HG02678 (cell line): ENCODE measurements at regions not wholly inside any gene's neighbourhood (a gene's known extent, or its start where the extent isn't known, plus 50 kb on each side); places are given as distances from the start of the nearest gene placed in this dataset.

Experiments used
- ATAC-seq: cut with Tn5 transposase; IDR thresholded peaks from one replicate; pipeline ENCODE4 v1.9.1; 2021; ENCODE audit warnings: mild to moderate bottlenecking, moderate library complexity; ENCODE audit not compliant: unreplicated experiment

DNA sequence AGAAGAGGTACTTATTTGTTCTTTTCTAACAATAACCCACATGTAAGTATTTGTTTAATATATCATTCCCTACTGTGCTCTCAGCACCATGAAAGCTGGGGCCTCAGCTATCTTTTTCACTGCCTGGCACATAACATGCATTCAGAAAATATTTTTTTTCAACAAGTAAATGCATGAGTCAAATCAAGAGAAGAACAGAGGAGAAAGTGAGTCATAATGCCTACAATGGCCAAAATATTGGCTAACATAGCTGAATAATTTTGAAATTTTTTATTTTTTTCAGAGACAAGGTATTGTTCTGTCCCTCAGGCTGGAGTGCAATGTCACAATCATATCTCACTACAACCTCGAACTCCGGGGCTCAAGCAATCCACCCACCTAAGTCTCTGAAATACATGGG lies 252.2 kb upstream of the ADAMTS5 start:
- ATAC-seq, result no peak

DNA sequence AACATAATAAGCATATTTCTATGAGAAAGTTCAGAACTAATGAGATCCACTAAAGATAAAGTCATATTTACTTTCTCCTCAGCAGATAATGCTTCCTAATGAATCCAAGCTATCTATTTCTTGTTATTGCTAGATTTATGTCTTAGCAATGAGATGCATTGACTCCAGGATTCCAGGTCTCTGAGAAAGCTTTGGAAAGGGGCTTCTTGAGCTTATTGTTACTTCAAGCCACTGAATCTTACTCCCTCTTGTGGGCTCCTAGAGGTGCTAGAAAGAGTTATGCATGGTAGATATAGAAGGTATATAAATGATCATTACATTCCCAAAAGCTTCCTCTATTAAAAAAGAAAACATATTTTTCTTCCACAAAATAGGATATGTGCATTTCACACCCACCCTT lies 246.4 kb upstream of the ADAMTS5 start:
- no peak for ATAC-seq

DNA sequence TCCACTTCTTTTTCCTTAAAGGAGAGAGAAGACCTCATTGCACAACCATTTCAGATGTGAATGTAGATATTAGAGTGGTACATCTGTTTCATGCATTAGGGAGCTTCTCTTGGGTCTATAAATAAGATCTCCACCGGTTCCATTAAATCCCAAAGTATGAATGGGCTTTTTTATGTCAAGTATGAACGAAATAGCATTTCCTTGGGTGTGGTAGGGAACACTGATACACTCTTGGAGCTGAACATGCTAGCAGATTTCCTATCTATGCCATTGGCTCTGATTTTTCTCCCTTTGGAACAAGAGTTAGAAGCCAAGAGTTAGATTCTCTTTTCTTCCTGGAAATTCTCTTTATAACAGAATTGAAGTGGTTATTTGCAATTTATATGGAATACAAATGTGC lies 245.6 kb upstream of the ADAMTS5 start:
- no peak for ATAC-seq

DNA sequence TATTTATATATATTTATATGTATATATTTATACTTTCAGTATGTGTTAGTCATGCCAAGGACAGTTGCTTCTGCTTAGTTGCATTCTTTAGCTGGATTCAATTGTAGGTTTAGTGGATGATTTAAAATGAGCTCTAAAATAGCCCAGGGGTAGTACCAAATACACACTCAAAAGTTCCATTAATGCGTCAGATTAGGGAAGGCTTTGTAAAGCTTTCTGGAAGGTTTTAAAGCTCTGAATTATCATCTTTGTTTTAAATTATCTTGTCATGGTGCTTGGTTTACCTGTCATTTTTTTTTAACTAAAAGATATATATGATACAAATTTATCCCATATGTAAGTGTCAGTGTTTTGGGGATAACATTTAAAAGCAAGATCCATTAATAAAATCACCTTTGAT lies 242.7 kb upstream of the ADAMTS5 start:
- ATAC-seq, result no peak

DNA sequence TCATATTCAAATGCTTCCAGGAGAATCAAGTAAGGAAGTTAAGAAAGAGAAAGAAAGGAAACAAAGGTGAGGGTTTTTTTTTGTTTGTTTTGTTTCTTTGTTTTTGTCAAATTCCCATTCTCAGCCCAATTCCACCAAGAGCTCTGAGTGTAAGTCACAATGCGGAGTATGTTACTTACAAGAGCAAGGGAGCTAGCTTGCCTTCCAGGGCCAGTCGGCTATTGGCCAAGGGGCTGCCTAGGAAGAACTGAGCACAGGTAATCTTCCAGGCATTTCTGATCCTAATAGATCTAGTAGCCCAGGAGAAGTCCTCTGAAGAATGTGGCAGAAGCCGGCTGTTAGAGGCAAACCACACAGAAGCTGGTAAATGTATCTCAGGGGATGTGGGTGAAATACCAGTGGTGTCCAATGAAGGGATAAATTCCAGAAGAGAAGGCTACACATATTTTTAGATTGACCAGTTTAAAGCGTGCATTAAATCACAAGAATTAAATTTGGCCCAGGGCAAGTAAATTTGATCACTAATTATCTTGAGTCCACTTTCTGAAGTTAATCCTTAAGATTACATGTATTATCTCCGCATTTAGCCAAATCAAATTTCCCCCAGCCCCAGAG lies 239.6 kb upstream of the ADAMTS5 start:
- ATAC-seq, result no peak

DNA sequence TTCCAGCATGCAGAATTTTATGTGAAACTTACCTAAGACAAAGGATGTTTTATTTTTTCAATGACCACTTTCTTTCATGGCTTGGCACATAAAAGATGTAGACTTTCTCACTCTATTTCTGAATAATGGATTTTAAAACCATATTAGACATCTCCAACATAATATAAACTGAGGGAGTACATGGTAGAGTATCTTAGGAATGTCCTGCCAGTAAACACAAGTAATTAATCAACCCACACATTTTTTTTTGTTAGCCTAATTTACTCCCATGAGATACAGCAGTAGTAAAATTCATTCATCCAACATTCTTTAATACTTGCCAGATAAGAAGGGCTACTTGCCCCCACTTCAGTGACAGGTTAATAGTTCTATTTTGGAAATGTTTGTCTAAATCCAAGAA lies 235.4 kb upstream of the ADAMTS5 start:
- no peak for ATAC-seq

DNA sequence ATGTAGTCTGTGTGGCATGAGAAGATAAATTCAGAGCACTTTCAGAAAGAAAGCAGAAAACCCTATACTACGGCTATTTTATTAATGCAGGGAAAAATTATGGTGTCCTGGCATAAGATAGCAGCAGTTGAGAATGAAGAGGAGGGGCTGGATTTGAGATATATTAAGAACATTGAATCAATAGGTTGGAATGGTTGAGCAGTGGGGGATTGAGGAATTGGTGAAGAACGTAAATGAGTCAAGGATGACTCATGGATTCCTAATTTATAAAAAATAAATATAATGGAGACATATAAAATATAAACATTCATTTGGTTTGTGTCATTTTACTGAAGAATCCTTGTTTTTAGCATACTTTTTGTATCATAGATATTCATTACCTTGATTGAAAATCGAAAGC lies 234.3 kb upstream of the ADAMTS5 start:
- no peak for ATAC-seq

DNA sequence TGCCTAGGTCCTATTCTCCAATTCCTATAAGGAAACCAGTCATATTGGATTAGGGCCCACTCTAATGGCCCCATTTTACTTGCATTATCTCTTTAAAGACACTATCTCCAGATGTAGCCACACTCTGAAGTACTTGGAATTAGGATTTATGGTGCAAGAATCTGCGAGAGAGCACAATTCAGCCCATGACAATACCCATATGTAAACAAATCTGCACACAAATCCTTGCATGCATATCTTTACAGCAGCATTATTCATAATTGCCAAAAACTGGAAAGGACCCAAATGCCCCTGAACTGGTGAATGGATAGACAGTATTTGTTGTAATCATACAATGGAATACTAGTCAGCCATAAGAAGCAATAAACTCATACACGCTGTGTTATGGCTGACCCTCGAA lies 229.8 kb upstream of the ADAMTS5 start:
- no peak for ATAC-seq

DNA sequence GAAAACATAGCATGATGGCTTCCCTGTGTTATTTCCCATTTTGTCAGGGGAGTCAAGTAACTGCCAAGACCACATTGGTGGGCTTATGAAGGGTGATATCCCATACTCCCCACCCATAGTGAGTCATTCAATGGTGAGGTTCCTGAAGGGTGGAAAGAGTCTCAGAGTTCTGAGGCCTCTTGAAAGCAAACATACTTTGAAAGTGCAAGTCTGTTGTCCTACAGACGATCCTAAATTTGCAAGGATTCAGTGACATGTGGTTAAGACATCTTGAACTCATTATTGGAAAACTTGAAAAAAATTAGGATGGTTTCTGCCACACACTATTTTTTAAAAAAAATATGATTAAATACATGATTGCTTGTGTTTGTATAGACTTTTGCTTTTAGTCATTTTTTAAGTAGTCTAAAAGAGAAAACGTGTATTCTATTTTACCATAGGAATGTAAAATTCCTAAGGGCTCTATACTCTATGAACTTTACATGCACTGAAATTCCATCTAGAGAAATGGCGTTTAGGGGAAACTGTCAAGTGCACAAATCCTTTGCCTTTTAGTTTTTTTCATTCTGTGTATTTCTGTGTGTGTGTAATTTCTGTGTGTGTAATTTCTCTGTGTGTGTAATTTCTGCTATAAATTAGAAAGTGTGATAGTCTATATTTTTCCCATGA lies 225.5 kb upstream of the ADAMTS5 start:
- no peak for ATAC-seq

DNA sequence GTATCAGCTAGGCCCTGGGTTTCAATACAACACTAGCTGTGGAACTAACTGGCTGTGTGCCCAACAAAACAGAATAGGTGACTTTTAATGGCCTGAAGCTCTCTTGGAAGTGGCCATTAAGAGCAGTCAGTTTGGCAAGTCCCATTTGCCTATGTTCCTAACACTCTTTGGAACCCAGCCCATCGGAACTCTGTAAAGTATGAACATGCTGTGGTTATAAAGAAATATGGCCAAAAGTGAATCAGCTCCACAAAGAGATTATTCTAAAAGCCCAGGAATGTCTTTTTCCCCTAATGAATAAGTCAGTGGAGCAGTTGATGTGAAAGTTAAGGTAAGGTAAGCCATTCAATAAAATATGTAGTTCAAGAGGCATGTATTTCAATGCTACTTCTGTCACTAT lies 223.7 kb upstream of the ADAMTS5 start:
- ATAC-seq, result no peak

DNA sequence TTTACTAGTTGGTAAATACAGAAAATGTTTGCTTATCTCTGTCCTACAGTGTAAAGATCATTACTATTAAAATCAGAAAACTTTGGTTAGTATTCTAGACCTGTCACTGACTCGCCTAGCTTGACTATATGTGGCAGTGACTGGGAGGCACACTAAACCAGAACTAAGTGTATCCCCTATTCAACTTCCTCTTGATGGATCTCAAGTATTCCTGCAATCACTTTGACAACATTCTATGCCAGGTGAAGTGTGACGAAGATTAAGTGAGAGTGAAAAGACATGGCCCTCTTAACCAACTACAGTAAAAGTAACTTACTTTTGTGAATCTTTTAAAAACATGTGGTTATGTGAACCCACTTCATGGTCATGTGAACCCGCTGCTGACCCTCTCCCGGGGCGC lies 223.0 kb upstream of the ADAMTS5 start:
- no peak for ATAC-seq

DNA sequence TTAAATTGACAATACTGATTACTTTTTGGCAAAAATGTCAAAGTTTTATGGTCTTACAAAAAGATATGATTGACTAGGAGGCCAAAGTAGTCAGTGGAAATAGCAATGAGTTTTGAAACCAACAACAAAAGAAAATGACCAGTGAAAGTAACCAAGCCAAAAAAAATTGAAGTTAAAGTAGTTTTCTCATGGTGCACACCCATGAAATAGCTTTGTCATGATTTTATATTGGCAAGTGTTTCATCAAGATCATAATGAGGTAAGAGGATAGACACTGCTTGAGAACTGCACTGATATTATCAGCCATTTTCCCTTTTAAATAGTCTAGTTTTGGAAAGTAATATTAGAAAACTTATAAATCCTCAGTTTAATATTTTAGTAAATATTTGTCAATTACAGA lies 206.2 kb upstream of the ADAMTS5 start:
- no peak for ATAC-seq

DNA sequence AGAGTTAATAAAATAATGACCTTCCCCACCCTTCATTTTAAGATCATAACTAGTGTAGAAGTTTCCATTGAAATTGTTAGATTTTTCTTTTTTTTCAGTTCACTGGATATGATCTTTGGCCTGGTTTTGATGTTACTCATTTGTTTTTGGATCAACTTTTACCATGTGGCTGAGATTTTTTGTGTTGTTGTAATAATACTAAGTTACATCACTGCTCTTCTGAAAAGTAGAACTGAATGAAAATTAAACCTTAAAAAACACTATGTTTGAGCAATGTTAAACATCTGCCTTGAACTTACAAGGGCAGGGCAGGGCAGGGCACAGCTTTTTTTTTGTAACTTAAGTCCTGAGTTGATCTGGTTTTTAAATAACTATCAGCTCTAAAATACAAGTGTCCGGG lies 204.8 kb upstream of the ADAMTS5 start:
- ATAC-seq, result no peak

DNA sequence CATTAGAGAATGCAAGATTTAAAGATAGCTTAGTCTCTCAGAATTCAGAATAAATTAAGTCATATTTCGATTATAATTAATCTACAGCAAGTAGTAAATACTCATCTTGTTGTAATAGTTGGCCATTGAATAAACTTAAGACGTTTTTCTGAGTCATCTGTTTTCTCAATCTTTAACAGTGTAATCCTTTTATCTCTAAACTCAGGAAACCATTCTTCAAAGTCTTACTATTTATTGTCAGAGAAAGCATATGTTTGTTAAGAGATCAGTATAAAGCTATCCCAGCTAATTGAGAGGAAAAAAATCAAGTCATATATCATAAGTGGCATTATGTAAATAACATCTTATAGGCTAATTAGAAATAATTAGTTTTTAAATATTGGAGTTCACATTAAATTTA lies 201.2 kb upstream of the ADAMTS5 start:
- no peak for ATAC-seq

DNA sequence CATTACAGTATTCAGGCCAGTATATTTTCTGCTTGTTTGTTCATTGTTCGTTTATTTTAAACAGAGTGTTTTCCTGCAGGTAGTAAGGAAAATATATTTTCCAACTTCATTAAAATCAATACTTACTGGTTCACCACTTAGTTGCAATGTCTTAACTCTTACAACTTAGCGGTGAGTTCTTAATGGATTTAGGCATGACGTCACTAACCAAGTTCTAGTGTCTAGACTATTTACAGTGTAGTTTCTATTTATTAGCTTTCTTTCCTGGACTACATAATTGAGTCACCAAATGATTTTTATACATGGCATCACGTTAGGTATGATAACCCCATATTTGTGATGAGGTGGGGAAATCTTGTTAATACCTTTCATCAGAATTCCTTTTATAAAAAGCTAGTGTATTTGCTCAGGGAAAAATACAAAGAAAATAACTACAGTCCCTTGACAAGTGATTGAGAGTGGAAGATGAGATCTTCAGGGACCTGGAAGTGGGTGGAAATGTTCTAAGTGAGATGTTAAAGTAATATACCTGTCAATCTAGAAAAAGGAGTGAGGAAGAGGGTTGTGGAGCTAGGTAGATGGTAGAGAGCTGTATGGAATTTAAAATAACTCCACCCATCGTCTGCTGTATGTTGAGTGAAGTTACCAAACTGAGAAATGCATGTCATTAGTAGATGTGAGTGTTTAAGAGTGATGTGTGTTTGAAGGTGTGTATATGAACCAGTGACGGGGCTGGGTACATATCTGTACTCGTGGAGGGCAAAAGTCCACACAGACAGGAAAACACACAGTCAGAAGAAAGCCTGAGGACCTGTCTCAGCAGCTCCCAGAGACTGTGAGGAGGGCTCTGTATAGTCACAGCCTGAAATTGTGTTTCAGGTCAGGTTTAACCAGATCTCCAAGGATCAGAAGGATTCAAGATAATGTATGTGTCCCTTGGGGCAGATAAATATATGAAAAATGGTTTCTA lies 197.6 kb upstream of the ADAMTS5 start:
- no peak for ATAC-seq

DNA sequence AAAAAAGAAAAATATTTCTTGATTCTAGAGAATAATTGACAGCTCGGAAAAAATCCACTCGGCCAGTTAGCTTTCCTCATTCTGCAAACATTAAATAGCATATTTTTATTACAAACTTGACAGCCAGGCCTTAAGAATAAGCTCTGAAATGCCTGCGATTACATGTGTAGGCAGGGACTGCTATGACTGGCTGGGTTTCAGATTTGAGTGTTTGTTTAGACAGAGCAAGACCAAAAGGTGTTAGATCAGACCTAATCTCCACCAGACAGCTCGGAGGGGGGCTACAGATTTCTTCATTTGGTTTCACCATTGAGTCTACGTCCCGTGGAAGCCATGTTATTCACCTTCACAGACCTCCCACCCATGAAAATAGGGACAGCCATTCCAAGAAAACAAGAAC lies 192.1 kb upstream of the ADAMTS5 start:
- no peak for ATAC-seq

DNA sequence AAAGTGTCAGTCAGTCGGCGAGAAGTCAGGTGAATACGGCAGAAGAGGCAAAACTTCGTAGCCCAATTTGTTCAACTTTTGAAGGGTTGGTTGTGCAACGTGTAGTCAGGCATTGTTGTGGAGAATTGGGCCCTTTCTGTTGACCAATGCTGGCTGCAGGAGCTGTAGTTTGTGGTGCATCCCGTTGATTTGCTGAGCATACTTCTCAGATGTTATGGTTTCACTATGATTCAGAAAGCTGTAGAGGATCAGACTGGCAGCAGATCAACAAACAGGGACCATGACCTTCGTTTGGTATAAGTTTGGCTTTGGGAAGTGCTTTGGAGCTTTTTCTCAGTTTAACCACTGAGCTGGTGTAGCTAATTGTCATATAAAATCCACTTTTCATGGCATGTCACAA lies 190.2 kb upstream of the ADAMTS5 start:
- ATAC-seq, result no peak

DNA sequence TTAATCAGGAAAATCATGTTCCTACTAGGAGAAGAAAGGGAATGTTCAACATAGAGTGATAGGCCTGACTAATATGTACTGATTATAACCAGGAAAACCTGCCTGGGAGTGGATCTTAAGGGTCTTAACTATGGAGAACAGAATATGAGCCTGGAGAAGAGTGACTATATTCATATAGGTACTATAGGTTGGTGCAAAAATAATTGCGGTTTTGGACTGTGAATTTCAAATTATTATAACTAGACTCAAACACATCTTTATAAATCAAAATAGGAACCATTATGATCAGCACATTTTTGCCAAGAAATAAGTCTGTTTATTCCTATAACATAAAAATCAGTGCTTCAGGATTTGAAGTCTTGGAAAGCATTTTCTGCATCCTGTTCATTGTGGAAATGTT lies 189.8 kb upstream of the ADAMTS5 start:
- ATAC-seq, result no peak

DNA sequence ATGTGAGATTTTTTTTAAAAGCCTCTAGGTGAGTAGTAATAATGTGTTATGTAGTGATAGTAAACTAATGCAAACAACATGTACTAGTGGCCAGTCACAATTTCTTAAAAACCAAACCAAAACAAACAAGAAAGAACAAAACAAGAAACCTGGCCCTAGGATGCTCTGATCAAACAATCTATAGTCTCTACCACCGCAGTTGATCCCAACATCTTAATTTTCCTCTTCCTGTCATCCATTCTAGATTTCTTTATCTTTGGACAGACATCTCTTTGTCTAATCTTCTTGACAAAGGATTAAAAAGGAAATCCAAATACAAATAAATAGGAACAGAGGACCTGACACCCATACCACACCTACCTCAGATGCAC lies 188.2 kb upstream of the ADAMTS5 start:
- no peak for ATAC-seq

DNA sequence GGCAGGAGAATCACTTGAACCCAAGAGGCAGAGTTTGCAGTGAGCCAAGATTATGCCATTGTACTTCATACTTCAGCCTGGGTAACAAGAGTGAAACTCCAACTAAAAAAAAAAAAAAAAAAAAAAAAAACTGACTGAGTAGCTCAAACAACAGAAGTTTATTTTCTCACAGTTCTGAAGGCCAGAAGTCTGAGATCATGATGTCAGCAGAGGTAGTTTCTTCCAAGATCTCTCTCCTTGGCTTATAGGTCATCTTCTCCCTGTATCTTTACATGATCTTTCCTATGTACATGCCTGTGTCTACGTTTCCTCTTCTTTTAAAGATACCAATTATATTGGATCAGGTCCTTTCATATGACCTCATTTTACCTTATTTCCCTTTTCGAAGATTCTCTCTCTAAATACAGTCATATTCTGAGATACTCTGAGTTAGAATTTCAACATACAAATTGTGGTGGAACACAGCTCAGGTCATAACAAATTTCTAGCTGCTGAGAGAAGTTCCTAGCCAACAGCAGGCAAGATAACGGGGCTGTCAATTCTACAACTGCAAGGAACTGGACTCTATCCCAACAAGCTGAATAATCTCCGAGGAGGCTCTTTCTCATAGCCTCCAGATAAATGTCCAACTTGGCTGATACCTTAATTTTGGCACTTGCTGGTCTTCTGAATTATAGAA lies 187.7 kb upstream of the ADAMTS5 start:
- ATAC-seq, result no peak

DNA sequence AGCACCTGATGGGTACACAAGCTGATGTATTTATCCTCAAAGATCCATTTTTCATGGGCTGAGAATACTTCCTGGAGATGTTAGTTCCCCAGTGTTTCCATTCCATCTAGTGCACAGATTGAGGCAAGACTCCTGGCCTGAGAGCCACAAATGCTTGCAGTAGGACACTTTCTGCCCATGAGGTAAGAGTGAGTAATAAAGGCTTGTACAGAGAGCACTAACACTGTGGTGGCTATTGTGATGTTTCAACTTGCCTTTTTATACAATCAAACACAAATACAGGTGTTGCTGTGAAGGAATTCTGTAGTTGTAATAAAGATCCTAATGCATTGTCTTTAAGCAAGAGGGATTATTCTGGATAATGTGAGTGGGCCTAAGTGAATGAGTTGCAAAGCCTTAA lies 186.1 kb upstream of the ADAMTS5 start:
- ATAC-seq, result no peak

DNA sequence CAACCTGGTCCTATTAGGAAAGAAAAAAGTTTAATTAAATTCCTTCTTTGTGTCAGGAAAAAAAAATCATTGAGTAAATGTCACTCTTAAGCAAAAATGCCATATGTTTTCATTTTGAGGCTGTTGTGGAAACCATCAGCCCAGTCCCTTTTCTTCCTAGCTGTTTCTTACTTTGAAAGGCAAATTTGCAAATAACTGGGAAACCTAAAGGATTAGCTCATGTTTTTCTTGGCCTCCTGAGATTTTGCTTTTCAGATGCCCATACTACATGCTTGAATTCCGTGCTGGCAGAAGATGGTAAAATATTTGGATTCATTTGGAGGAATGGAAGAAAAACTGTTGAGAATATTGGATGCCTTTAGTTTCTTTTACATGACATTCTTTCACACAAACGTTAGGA lies 182.1 kb upstream of the ADAMTS5 start:
- ATAC-seq, result no peak
